GM12878 (cell line): ENCODE measurements at regions not wholly inside any gene's neighbourhood (a gene's known extent, or its start where the extent isn't known, plus 50 kb on each side); places are given as distances from the start of the nearest gene placed in this dataset.

ENCODE experiments used
- ATAC-seq: fragments of 200-7000 bp; cut with Tn5 transposase; 3 replicates; pipeline ENCODE4 v1.9.1; 2020; ENCODE audit warnings: mild to moderate bottlenecking, moderate library complexity
- BruUV-seq: library from RNA; stranded (reverse); fragments of 400-500 nt; replicated peaks from 2 replicates; lab custom pipeline; 2021; lab: Mats Ljungman, UMichigan
- CTCF ChIA-PET: fragments of 300-600 bp; sonication (Branson Sonifier 250); formaldehyde crosslinking; extraction: SDS; loops from one replicate; lab custom pipeline; 2021; ENCODE audit warnings: inconsistent platforms; lab: Yijun Ruan, JAX
- POLR2A ChIA-PET: fragments of 350-600 bp; formaldehyde crosslinking; extraction: SDS; loops from one replicate; lab custom pipeline; 2021; ENCODE audit warnings: inconsistent platforms; lab: Charles Lee
- RAD21 ChIA-PET: fragments of 300-600 bp; sonication (Branson Sonifier 250); formaldehyde crosslinking; loops from one replicate; lab custom pipeline; 2023; ENCODE audit warnings: antibody characterized with exemption; ENCODE audit not compliant: unreplicated experiment; lab: Charles Lee
- SMC1A ChIA-PET: fragments of 300-600 bp; sonication (Branson Sonifier 250); formaldehyde crosslinking; loops from one replicate; lab custom pipeline; 2023; ENCODE audit not compliant: unreplicated experiment, uncharacterized antibody; lab: Charles Lee
- DNase-seq: peaks from one replicate; pipeline ENCODE4 v3.0.0-alpha.2; 2011; ENCODE audit warnings: low read depth, low spot score
- FAIRE-seq: peaks from 3 replicates; lab custom pipeline; 2011; peaks lifted over from hg19 to GRCh38; lab: Jason Lieb, UNC
- H2AFZ ChIP-seq: 2 replicates; pipeline ENCODE4 v1.6.0; 2011; ENCODE audit warnings: low read depth, low read length, control low read depth; ENCODE audit not compliant: control insufficient read depth
- H3K27ac ChIP-seq: 2 replicates; pipeline ENCODE4 v1.5.1; 2011; ENCODE audit warnings: control low read depth; ENCODE audit not compliant: control insufficient read depth, insufficient read depth
- H3K27me3 ChIP-seq, 2 experiments: replicated peaks in 1 of 2; 2 replicates each; pipeline versions ENCODE4 v1.6.0 to v1.6.1; 2011; ENCODE audit warnings: low read length in 1 of 2; ENCODE audit not compliant: control insufficient read depth in 2 of 2, insufficient read depth in 2 of 2
- H3K36me3 ChIP-seq, 2 experiments: 2 replicates each; pipeline ENCODE4 v1.5.1; 2011; ENCODE audit warnings: low read length in 1 of 2; ENCODE audit not compliant: control insufficient read depth in 2 of 2, insufficient read depth in 2 of 2
- H3K4me1 ChIP-seq: 2 replicates; pipeline ENCODE4 v1.6.1; 2011; ENCODE audit warnings: mild to moderate bottlenecking, low read length, moderate library complexity, mixed read lengths; ENCODE audit not compliant: control insufficient read depth, insufficient read depth
- H3K4me2 ChIP-seq: 2 replicates; pipeline ENCODE4 v1.6.0; 2011; ENCODE audit warnings: control low read depth; ENCODE audit not compliant: control insufficient read depth, insufficient read depth
- H3K4me3 ChIP-seq: fragments of 200-600 bp; sonication (generic); 2 replicates; pipeline ENCODE4 v1.5.1; 2016
- H3K79me2 ChIP-seq: 2 replicates; pipeline ENCODE4 v1.6.0; 2011; ENCODE audit warnings: low read length; ENCODE audit not compliant: control insufficient read depth, insufficient read depth
- H3K9ac ChIP-seq: 2 replicates; pipeline ENCODE4 v1.8.0; 2011; ENCODE audit warnings: low read length, control low read depth, mixed read lengths; ENCODE audit not compliant: control insufficient read depth, insufficient read depth
- H3K9me3 ChIP-seq: replicated peaks from 3 replicates; pipeline ENCODE4 v1.5.1; 2011; ENCODE audit warnings: mild to moderate bottlenecking, low read length; ENCODE audit not compliant: control insufficient read depth, insufficient read depth
- H4K20me1 ChIP-seq: 2 replicates; pipeline ENCODE4 v1.6.0; 2011; ENCODE audit not compliant: control insufficient read depth, insufficient read depth
- CBFB ChIP-seq: IDR thresholded peaks from 2 replicates; pipeline ENCODE4 v1.6.1; 2016; ENCODE audit warnings: antibody characterized with exemption, low read depth
- CEBPZ ChIP-seq: fragments of 150-350 bp; IDR thresholded peaks from 2 replicates; pipeline ENCODE4 v1.6.1; 2016; ENCODE audit warnings: low read depth, low read length
- CHD4 ChIP-seq: fragments of 200-600 bp; sonication (generic); IDR thresholded peaks from 2 replicates; pipeline ENCODE4 v1.6.1; 2016; ENCODE audit warnings: mild to moderate bottlenecking
- EP300 ChIP-seq, 2 experiments: fragments of 150-350 bp in 1 of 2; IDR thresholded peaks; 2 replicates each; pipeline ENCODE4 v1.6.1; 2011 to 2012; ENCODE audit warnings: low read depth in 2 of 2, low read length in 2 of 2, borderline replicate concordance in 1 of 2, improper control_type of control experiment in 1 of 2, inconsistent platforms in 1 of 2; ENCODE audit not compliant: control insufficient read depth in 1 of 2
- HDAC2 ChIP-seq: fragments of 200-600 bp; sonication (generic); IDR thresholded peaks from 2 replicates; pipeline ENCODE4 v1.6.1; 2017
- MXI1 ChIP-seq: fragments of 150-350 bp; IDR thresholded peaks from 2 replicates; pipeline ENCODE4 v1.6.1; 2011; ENCODE audit warnings: low read depth, mild to moderate bottlenecking, inconsistent platforms, low read length, improper control_type of control experiment
- MYB ChIP-seq: fragments of 150-350 bp; IDR thresholded peaks from 2 replicates; pipeline ENCODE4 v1.6.1; 2014; ENCODE audit warnings: mild to moderate bottlenecking, low read depth, low read length, borderline replicate concordance
- NBN ChIP-seq: fragments of 450-650 bp; IDR thresholded peaks from 2 replicates; pipeline ENCODE4 v1.6.1; 2016
- RAD21 ChIP-seq: IDR thresholded peaks from 2 replicates; pipeline ENCODE4 v1.6.1; 2011; ENCODE audit warnings: mild to moderate bottlenecking, low read depth, low read length, moderate library complexity; ENCODE audit not compliant: insufficient read depth
- TBL1XR1 ChIP-seq: IDR thresholded peaks from 2 replicates; pipeline ENCODE4 v1.6.1; 2012; ENCODE audit warnings: low read depth, low read length, improper control_type of control experiment
- ZNF274 ChIP-seq: IDR thresholded peaks from one replicate; pipeline ENCODE4 v1.8.0; 2011; ENCODE audit not compliant: insufficient read length, insufficient read depth
- ZNF622 ChIP-seq: fragments of 450-650 bp; IDR thresholded peaks from 2 replicates; pipeline ENCODE4 v1.6.1; 2017; ENCODE audit warnings: mild to moderate bottlenecking, inconsistent platforms
- WGBS: methylation state at CpG from one replicate; pipeline ENCODE4 v1.1.6; 2016; ENCODE audit warnings: low lambda C conversion rate; ENCODE audit not compliant: insufficient replicate concordance, insufficient coverage; ENCODE audit errors: missing lambda C conversion rate; 5-methylcytosine and 5-hydroxymethylcytosine counted together
- in situ Hi-C: fragments of 300-500 bp; cut with MboI; formaldehyde crosslinking; loops from 9 replicates; pipeline ENCODE4 v1.14.3; 2018; ENCODE audit warnings: mixed read lengths
- intact Hi-C: fragments of 100-400 bp; cut with micrococcal nuclease; formaldehyde crosslinking; loops from one replicate; pipeline ENCODE4 v1.14.2; 2022; ENCODE audit not compliant: unreplicated experiment

DNA sequence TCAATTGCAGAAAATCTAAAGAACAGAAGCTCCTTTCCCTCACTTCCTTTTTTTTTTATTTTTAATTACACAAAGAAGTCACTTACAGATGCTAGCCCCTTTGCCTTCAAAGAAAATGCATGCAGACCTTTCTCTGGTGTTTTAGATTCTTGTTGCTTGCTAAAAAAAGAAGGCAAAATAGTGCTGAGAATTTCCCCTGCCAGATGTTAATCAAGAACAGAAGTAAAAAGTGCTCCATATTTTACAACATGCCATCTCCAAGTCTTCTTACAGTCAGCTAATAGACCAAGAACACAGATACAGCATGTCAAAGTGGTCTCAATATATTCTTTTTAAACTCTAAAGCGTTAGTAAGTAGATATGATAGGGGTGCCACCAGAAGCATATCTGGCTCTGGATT is 142.8 kb upstream of the RGMB start:
- H2AFZ ChIP-seq = no peak overlapping the region
- no peak overlapping the region for H3K4me3 ChIP-seq
- no peak for ATAC-seq
- no peaks in the 10 kb centered on the region for H3K4me1 ChIP-seq
- POLR2A ChIA-PET = no interaction called here
- no peaks in the 10 kb centered on the region for H3K27me3 ChIP-seq
- no peak for FAIRE-seq
- in situ Hi-C loops (no loop called here), intact Hi-C loops (loop anchor here (10.0 kb wide), 1 partner anchor 194 kb away; no protein-coding TSS in a partner anchor)
- H3K9ac ChIP-seq = no peak overlapping the region
- 0% methylated on average over 1 of the region's 1 CpG for WGBS
- no peak for DNase-seq
- no peak overlapping the region for H3K27ac ChIP-seq
- BruUV-seq = no TSS peak
- H3K36me3 ChIP-seq = no peaks in the 10 kb centered on the region
- H4K20me1 ChIP-seq = no peaks in the 10 kb centered on the region
- RAD21 ChIA-PET = interaction anchor here (0.6 kb wide), 1 partner anchor 162 kb away, joined by 3 read pairs; no protein-coding TSS in a partner anchor
- no peaks in the 10 kb centered on the region for H3K79me2 ChIP-seq
- SMC1A ChIA-PET = no interaction called here
- H3K4me2 ChIP-seq = no peak overlapping the region
- H3K9me3 ChIP-seq = no peaks in the 10 kb centered on the region
- CTCF ChIA-PET = no interaction called here
- TF ChIP-seq ZNF622 (no peak), CBFB (no peak), MYB (no peak), NBN (no peak), TBL1XR1 (no peak), MXI1 (no peak), EP300 (IDR thresholded peaks at IDR 0.05; ENCODE audit: borderline replicate concordance in 1 of 2, control insufficient read depth in 1 of 2, low read depth in 2 of 2, low read length in 2 of 2) (no peak)

DNA sequence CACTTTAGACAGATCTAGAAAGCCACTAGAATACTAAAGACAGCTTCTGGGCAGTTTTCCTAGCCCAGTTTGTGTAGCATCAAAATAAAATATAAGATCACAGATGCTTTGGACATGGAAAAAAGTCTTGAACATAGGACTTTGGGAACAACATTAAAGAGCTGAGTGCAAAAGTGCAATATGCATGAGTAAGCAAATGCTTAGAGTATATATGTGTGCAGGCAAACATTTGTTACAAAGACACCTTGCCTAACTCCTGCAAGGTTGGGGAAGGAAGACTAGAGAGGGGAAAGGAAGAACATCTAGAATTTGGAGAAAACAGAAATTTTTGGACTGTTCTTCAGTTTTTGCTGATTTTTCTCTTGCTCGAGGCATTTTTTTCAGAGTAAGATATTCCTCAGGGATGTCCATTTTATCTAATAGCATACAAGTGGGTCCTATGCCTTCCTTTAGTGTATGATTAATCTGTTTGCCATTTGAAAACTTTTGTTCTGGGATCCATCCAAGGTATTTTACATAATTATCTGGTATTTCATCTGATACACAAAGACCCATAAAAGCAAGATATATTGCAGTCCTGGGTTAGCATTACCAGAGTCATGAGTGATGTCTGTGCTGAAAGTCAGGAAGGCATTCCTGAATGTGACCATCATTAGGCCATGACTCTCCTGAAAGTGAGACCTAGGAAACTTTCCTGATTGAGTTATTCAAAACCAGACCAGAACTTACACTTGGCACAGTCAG is 142.0 kb upstream of the RGMB start:
- ChIA-PET CTCF (no interaction called here), RAD21 (no interaction called here), SMC1A (no interaction called here), POLR2A (no interaction called here)
- no peak overlapping the region for H3K4me3 ChIP-seq
- no peaks in the 10 kb centered on the region for H3K27me3 ChIP-seq
- FAIRE-seq (no peak), DNase-seq (no peak), ATAC-seq (no peak)
- no peaks in the 10 kb centered on the region for H3K36me3 ChIP-seq
- no peaks in the 10 kb centered on the region for H3K79me2 ChIP-seq
- no TSS peak for BruUV-seq
- WGBS = 23% methylated on average over 1 of the region's 1 CpG
- no peak overlapping the region for H3K27ac ChIP-seq
- in situ Hi-C loops (no loop called here), intact Hi-C loops (loop anchor here (10.0 kb wide), 1 partner anchor 193 kb away; no protein-coding TSS in a partner anchor)
- no peak for TF ChIP-seq HDAC2
- no peak for TF ChIP-seq ZNF274
- TF ChIP-seq CHD4 = no peak
- no peak for TF ChIP-seq RAD21
- no peak for TF ChIP-seq CEBPZ
- H3K9ac ChIP-seq = no peak overlapping the region
- no peak overlapping the region for H2AFZ ChIP-seq
- H3K4me2 ChIP-seq = no peak overlapping the region
- no peaks in the 10 kb centered on the region for H3K9me3 ChIP-seq
- no peaks in the 10 kb centered on the region for H4K20me1 ChIP-seq
- no peaks in the 10 kb centered on the region for H3K4me1 ChIP-seq
